ENCODE measurements at regions not wholly inside any gene's neighbourhood (a gene's known extent, or its start where the extent isn't known, plus 50 kb on each side); places are given as distances from the start of the nearest gene placed in this dataset.

DNA sequence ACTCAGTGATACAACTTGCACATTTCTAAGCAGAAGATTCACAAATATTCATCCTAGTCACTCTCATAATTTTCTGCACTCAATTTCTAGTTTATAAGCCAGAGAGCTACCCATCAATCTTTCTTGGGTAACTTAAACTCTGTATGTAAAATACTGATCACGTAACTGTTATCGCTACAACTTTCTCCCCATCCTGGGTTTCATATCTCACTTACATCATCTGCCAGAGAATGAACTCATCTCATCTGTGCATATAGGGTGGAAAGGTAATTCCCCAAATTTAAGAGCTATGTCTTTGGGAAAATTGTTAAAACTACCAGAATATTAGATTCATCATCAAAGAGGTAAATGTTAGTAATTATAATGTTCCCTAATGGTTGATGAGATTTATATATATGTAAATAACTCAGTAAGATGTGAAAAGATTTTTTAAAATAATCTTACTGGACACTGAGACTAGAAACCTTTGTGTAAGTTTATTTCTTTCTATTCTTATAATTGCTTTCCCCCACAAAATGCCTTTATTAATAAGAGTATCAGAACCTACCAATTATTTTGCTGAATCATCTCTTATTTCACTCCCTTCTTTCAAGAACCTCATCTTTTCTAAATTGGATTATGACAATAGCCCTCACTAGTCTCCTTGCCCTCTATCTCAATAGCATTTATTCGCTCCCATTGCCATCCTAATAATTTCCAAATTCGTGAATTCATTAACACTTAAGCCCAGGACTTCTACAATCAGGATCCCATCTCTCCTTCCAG, 729.0 kb downstream of the EPHA4 start:
- TF ChIP-seq CTCF (IDR thresholded peaks at IDR 0.05 in 8 of 11, conservative IDR thresholded peaks at IDR 0.05 in 3 of 11), result no peak
- TF ChIP-seq POLR2A (IDR thresholded peaks at IDR 0.05), result no peak
- no peak for TF ChIP-seq POLR2AphosphoS5 (IDR thresholded peaks at IDR 0.05)
